GM12801 (cell line): ENCODE measurements at regions not wholly inside any gene's neighbourhood (a gene's known extent, or its start where the extent isn't known, plus 50 kb on each side); places are given as distances from the start of the nearest gene placed in this dataset.

Experiments
- CTCF ChIP-seq: IDR thresholded peaks from one replicate; pipeline ENCODE4 v1.5.1; 2011; ENCODE audit warnings: control low read depth; ENCODE audit not compliant: insufficient read length; ENCODE audit errors: extremely low read depth

- no peak for TF ChIP-seq CTCF
Measured at GRCh38 chr13:99658261-99658991, 157.2 kb downstream of the TM9SF2 start.

GRCh38 chr13:99657848-99658260 is 156.6 kb downstream of the TM9SF2 start:
- no peak for TF ChIP-seq CTCF

- TF ChIP-seq CTCF, result no peak
Measured at GRCh38 chr13:99656844-99657381, 155.6 kb downstream of the TM9SF2 start.

- peak; percentile 27 for TF ChIP-seq CTCF
Measured at GRCh38 chr13:99656092-99656745, 154.9 kb downstream of the TM9SF2 start.

GRCh38 chr13:99655351-99656091 is 154.2 kb downstream of the TM9SF2 start:
- TF ChIP-seq CTCF, result no peak

GRCh38 chr13:99654076-99654475 is 152.8 kb downstream of the TM9SF2 start:
- TF ChIP-seq CTCF, result no peak

- no peak for TF ChIP-seq CTCF
Measured at GRCh38 chr13:99653526-99653925, 152.3 kb downstream of the TM9SF2 start.
